Activated T-cell treated with anti-CD3 and anti-CD28 coated beads, Interleukin-2, amount 50 U/mL, for 72 hours (primary cell): ENCODE measurements at regions not wholly inside any gene's neighbourhood (a gene's known extent, or its start where the extent isn't known, plus 50 kb on each side); places are given as distances from the start of the nearest gene placed in this dataset.
A peak's percentile ranks its signal among the peaks of the same experiment; 100 is the strongest.
"Not testable (repeated sequence)": the region's sequence is repeated elsewhere in the genome, so short reads cannot be mapped to it uniquely, and the experiment has no call there.

Experiments
- ATAC-seq, 2 donors: fragments of 150-1000 bp; cut with Tn5 transposase; replicated peaks in 1 of 2; 2 replicates each; pipeline ENCODE4 v1.10.0; 2021; ENCODE audit warnings: moderate library complexity in 2 of 2, mild to moderate bottlenecking in 1 of 2
- DNase-seq, 2 donors: peaks; one replicate each; pipeline ENCODE4 v3.0.0; 2021 to 2022; ENCODE audit warnings: mixed read lengths in 1 of 2
- H3K27ac Mint-ChIP-seq: one replicate; pipeline ENCODE4 v1.8.0; 2022; ENCODE audit warnings: mild to moderate bottlenecking, moderate library complexity, mixed read lengths
- H3K27me3 Mint-ChIP-seq: one replicate; pipeline ENCODE4 v1.8.0; 2022; ENCODE audit warnings: low read depth, mixed read lengths
- H3K36me3 Mint-ChIP-seq, 2 donors: one replicate each; pipeline ENCODE4 v1.8.0; 2022; ENCODE audit warnings: mixed read lengths in 2 of 2, mild to moderate bottlenecking in 1 of 2; ENCODE audit not compliant: insufficient read depth in 2 of 2
- H3K4me1 Mint-ChIP-seq: one replicate; pipeline ENCODE4 v1.8.0; 2022; ENCODE audit warnings: low read depth, mixed read lengths
- H3K4me3 Mint-ChIP-seq, 2 donors: one replicate each; pipeline ENCODE4 v1.8.0; 2022; ENCODE audit warnings: mild to moderate bottlenecking in 2 of 2, mixed read lengths in 2 of 2, moderate library complexity in 2 of 2
- H3K9me3 Mint-ChIP-seq, 2 donors: one replicate each; pipeline ENCODE4 v1.8.0; 2022; ENCODE audit warnings: mixed read lengths in 2 of 2

DNA sequence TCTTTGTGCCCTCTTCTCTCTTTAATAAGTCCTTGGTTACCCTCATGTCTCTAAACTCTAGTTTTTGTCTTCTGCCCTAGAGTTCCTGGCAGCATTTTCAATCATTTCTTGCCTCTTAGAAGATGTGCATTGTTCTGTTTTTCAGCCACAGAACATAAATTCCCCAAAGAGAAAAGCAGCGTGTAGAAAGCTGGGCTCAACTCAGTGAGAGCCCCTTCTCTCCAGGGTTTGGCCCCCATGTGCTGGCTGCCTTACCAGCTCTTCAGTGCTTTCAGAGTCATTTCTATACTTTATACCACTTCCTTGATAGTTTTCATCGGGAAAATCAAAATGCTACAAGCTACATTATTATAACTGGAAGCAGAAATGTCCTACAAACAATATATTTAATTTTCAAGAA lies 369.1 kb upstream of the GRM7 start:
- peaks cover 2 to 3% of the 10 kb centered on the region in 2 donors for H3K9me3 Mint-ChIP-seq
- H3K27me3 Mint-ChIP-seq, result no peaks in the 10 kb centered on the region
- no peak overlapping the region for H3K4me3 Mint-ChIP-seq
- H3K27ac Mint-ChIP-seq, result no peak overlapping the region
- ATAC-seq (no peak), DNase-seq (no peak)
- peaks cover 1 to 5% of the 10 kb centered on the region in 2 donors for H3K36me3 Mint-ChIP-seq
- H3K4me1 Mint-ChIP-seq, result no peaks in the 10 kb centered on the region

DNA sequence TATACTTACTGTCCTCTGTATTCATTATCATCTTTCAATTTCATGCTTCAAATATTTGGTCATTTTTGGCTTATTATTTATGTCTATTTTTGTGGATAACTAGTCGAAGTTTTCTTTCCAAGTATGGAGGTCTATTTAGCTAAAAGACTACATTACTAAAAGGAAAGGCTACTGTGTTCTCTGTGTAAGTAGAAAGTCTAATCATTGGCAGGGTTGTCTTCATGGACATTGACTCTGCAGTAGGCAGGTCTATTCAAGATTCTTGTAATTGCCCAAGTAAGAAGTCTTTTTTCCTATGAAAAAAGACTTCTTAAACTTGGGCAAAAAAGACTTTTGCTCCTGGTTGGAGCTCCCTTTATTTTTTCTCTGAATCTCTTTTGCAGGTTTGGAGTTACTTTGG lies 368.6 kb upstream of the GRM7 start:
- ATAC-seq (no peak), DNase-seq (no peak)
- H3K36me3 Mint-ChIP-seq, result peaks cover 1 to 5% of the 10 kb centered on the region in 2 donors
- no peak overlapping the region for H3K4me3 Mint-ChIP-seq
- no peak overlapping the region for H3K27ac Mint-ChIP-seq
- peaks cover 2 to 3% of the 10 kb centered on the region in 2 donors for H3K9me3 Mint-ChIP-seq
- no peaks in the 10 kb centered on the region for H3K27me3 Mint-ChIP-seq
- no peaks in the 10 kb centered on the region for H3K4me1 Mint-ChIP-seq

DNA sequence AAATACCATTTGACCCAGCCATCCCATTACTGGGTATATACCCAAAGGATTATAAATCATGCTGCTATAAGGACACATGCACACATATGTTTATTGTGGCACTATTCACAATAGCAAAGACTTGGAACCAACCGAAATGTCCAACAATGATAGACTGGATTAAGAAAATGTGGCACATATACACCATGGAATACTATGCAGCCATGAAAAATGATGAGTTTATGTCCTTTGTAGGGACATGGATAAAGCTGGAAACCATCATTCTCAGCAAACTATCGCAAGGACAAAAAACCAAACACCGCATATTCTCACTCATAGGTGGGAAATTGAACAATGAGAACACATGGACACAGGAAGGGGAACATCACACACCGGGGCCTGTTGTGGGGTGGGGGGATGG lies 362.0 kb upstream of the GRM7 start:
- DNase-seq, H3K4me1 Mint-ChIP-seq, ATAC-seq, H3K27me3 Mint-ChIP-seq, H3K4me3 Mint-ChIP-seq, H3K36me3 Mint-ChIP-seq, H3K27ac Mint-ChIP-seq: not testable (repeated sequence)
- peaks cover 9 to 13% of the 10 kb centered on the region in 2 donors for H3K9me3 Mint-ChIP-seq

DNA sequence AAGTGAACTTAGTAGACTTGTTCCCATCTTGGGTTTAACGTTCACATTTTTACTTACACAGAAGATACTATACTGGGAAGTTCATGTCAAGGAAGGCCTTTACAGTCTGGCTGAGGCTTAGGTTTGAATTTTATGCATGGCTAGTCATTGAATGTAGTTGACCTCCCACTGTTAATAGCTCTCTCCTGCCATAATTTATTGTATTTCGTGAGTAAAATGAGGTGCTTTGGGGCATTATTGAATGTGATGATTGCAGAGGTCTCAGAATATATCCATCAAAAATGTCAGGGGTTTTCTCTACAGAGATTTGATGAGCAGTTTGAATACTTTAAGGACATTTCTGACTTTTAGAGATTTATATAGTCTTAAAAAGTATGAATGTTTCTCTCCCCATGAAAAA lies 356.6 kb upstream of the GRM7 start:
- Mint-ChIP-seq H3K27ac (no peak overlapping the region), H3K36me3 (no peaks in the 10 kb centered on the region), H3K4me1 (no peaks in the 10 kb centered on the region), H3K27me3 (no peaks in the 10 kb centered on the region), H3K9me3 (peaks cover 10 to 11% of the 10 kb centered on the region in 2 donors), H3K4me3 (no peak overlapping the region)
- ATAC-seq, result no peak
- DNase-seq, result no peak

DNA sequence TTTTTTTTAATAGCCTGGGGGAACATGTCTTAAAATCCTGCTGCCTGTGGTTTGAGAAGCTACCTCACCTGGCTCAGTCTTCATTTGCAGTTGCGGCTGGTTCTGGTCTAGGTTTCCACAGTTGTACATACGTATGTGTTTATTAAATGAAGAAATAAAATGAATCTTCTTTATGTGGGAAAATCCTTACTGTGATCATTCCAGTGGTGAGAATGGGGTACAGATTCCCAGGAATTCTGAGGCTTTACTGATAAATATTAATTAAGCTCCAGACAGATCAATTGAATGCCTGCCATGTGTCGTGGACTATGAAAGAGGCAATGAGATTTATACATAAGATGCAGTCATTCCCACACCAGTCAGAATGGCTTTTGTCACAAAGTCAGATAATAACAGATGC lies 356.1 kb upstream of the GRM7 start:
- Mint-ChIP-seq H3K4me3 (no peak overlapping the region), H3K36me3 (no peaks in the 10 kb centered on the region), H3K4me1 (no peaks in the 10 kb centered on the region), H3K27me3 (no peaks in the 10 kb centered on the region), H3K27ac (no peak overlapping the region), H3K9me3 (peaks cover 9% of the 10 kb centered on the region in 2 donors)
- DNase-seq, result no peak
- ATAC-seq, result no peak

DNA sequence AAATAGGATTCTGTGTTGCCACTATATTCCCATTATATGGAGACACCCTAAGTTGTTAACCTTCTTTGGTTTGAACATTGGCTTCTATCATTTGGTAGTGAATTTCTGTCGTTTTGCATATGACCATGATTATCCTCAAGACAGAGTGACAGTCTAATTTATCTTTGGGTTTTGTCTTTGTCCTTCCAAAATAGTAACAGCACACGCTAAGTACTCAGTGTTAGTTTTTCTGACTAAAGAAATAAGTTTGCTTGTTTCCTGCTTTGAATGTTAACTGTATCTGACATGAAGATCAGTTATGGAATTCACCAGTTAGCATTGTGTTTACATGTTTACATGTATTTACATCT lies 352.5 kb upstream of the GRM7 start:
- H3K27ac Mint-ChIP-seq, result no peak overlapping the region
- H3K27me3 Mint-ChIP-seq, result no peaks in the 10 kb centered on the region
- DNase-seq (no peak), ATAC-seq (no peak)
- H3K36me3 Mint-ChIP-seq, result no peaks in the 10 kb centered on the region
- H3K9me3 Mint-ChIP-seq, result peaks cover 0 to 2% of the 10 kb centered on the region in 2 donors
- no peak overlapping the region for H3K4me3 Mint-ChIP-seq
- no peaks in the 10 kb centered on the region for H3K4me1 Mint-ChIP-seq

DNA sequence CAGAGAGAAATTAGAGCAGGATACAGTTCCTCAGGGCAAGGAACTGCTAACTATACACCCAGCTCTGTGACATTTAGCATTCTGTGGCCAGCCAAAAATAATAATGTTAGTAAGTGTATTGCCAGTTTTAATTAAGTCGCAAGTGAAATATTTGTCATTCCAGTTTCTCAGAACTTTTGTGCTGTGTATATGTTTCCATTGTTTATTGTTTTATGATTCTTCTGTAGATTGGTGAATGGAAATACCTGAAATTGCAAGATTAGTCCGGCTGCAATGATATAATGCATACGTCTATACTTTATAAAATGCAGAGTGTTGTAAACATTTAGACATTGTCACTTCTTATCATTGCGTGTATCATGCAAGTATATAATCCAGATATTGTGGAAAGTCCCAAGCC lies 351.3 kb upstream of the GRM7 start:
- Mint-ChIP-seq H3K27ac (no peak overlapping the region), H3K4me3 (no peak overlapping the region), H3K27me3 (no peaks in the 10 kb centered on the region), H3K4me1 (no peaks in the 10 kb centered on the region), H3K36me3 (no peaks in the 10 kb centered on the region), H3K9me3 (peaks cover 2 to 5% of the 10 kb centered on the region in 2 donors)
- DNase-seq, result no peak
- ATAC-seq, result no peak

DNA sequence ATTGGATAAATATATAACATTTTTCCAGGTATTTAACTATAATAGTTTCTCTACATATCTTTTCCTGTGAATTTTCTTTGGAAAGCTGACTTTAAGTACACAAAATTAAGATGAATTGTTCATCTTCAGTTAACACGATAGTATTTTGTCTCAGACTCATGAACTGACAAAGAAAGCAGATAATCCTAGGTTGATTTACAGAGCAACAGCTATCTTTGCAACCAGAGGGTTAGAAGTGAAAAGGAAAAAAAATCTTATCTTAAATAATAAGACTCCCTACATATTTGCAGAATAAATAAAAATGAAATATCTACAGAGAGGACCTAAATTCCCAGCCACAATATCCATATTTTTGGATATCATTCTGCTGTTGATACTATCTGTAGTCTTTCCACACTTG lies 350.2 kb upstream of the GRM7 start:
- Mint-ChIP-seq H3K4me1 (no peaks in the 10 kb centered on the region), H3K9me3 (peaks cover 4 to 5% of the 10 kb centered on the region in 2 donors)

DNA sequence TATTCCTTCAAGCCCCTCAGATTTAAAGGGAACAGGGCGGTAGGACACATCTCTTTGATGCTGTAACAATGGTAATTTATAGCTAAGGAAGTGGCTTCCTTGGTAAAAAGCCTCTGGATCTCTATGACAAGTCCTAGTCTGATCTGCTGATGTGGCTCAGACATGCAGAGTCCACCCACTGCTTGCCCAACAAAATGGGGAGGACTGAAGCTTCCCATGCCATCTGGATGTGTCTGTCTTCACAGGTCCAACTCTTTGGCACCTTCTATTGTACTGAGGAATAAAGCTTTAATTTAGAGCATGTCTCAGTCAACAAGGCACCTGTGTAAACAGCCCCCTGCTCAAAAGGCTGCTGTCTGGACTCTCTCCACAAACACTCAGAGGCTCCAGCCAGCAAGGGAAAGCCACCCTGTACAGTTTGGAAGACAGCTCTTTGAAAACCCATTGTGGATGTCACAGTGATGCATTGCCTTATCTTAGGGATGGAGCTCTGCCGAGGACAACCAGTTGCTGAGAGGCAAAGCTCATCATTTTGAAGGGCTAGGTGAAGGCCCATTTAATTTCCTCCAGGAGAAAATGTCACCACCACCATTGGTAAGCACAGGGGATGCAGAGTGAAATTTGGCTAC lies 348.6 kb upstream of the GRM7 start:
- Mint-ChIP-seq H3K36me3 (no peaks in the 10 kb centered on the region), H3K4me1 (no peaks in the 10 kb centered on the region), H3K9me3 (peaks cover 6 to 7% of the 10 kb centered on the region in 2 donors), H3K27ac (no peak overlapping the region), H3K4me3 (no peak overlapping the region), H3K27me3 (no peaks in the 10 kb centered on the region)
- DNase-seq (no peak), ATAC-seq (no peak)

More for the DNA sequence above, 350.2 kb upstream of the GRM7 start:
- no peak overlapping the region for H3K27ac Mint-ChIP-seq
- DNase-seq, result no peak
- H3K27me3 Mint-ChIP-seq, result no peaks in the 10 kb centered on the region
- no peaks in the 10 kb centered on the region for H3K36me3 Mint-ChIP-seq
- no peak for ATAC-seq
- no peak overlapping the region for H3K4me3 Mint-ChIP-seq

DNA sequence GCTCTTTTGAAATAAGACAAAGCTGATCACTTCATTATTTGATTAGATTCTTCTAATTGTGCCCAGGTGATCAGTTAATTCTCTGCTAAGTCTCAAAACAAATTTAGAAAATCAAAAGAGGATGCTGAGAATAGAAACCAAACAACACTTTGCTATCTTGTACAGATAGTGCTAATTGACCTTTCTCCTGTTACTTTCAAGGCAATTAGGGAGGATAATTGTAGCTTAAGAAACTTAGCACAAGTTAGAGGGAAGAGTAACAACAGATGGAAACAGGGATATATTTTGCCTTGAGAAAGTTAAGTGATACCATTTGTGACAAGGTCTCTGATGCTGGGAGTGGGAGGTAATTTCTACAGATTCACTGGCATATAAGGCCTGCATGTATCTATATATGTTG lies 344.8 kb upstream of the GRM7 start:
- H3K27me3 Mint-ChIP-seq, result no peaks in the 10 kb centered on the region
- no peak overlapping the region for H3K4me3 Mint-ChIP-seq
- H3K4me1 Mint-ChIP-seq, result no peaks in the 10 kb centered on the region
- peaks cover 12 to 18% of the 10 kb centered on the region in 2 donors for H3K9me3 Mint-ChIP-seq
- H3K27ac Mint-ChIP-seq, result no peak overlapping the region
- H3K36me3 Mint-ChIP-seq, result no peaks in the 10 kb centered on the region
- DNase-seq (no peak), ATAC-seq (no peak)

DNA sequence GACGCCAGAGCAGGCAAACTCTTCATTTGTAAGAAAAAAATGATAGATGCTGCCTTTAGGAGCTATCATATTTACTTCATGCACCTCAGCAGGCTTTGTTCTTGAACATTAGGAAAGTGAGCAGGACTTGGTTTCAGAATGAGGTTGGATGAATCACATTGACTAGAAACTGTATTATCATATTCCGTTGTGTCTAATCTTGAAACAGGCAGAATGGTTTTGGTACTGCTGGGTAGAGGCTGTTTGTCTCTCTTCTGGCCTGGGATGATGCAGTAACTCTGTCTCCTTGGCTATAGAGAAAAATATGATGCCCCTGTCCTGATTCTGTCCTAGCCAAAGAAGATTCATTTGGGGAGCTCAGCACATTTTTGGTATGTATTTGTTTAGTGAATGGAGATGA lies 344.2 kb upstream of the GRM7 start:
- ATAC-seq (peak in 1 of 2 donors; percentile 33), DNase-seq (no peak)
- H3K4me3 Mint-ChIP-seq, result no peak overlapping the region
- no peaks in the 10 kb centered on the region for H3K4me1 Mint-ChIP-seq
- no peak overlapping the region for H3K27ac Mint-ChIP-seq
- H3K9me3 Mint-ChIP-seq, result peaks cover 12 to 18% of the 10 kb centered on the region in 2 donors
- no peaks in the 10 kb centered on the region for H3K27me3 Mint-ChIP-seq
- H3K36me3 Mint-ChIP-seq, result no peaks in the 10 kb centered on the region

DNA sequence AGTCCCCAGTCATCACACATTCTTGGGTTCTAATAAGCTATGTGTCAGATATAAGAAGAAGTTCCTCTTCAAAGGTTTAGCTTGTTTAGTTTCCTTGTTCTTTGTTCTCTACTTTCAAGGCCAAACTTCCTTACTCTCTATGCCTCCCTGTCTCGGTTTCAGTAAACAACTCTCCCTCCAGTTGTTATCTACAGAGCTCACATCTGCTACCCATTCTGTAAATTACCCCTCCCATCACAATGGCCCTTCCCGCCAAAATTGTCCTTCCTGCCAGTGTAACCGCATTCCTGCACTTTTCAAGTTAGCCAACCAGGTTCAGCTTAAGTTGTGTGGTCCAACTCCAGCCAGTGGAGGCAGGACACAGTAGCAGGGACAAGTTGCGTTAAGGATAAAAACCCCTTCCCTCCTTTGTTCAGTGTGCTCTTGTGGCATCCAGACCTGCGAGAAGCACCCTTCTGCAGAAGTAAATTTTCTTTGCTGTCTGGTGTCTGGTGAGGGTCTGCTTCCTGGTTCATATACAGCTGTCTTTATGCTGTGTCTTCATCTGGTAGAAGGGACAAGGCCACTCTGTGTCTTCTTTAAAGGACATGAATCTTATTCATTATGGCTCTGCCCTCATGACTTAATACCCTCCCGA lies 342.1 kb upstream of the GRM7 start:
- H3K27me3 Mint-ChIP-seq, result no peaks in the 10 kb centered on the region
- H3K27ac Mint-ChIP-seq, result no peak overlapping the region
- H3K9me3 Mint-ChIP-seq, result peaks cover 12 to 20% of the 10 kb centered on the region in 2 donors
- no peaks in the 10 kb centered on the region for H3K36me3 Mint-ChIP-seq
- ATAC-seq (no peak), DNase-seq (no peak)
- no peaks in the 10 kb centered on the region for H3K4me1 Mint-ChIP-seq
- no peak overlapping the region for H3K4me3 Mint-ChIP-seq

DNA sequence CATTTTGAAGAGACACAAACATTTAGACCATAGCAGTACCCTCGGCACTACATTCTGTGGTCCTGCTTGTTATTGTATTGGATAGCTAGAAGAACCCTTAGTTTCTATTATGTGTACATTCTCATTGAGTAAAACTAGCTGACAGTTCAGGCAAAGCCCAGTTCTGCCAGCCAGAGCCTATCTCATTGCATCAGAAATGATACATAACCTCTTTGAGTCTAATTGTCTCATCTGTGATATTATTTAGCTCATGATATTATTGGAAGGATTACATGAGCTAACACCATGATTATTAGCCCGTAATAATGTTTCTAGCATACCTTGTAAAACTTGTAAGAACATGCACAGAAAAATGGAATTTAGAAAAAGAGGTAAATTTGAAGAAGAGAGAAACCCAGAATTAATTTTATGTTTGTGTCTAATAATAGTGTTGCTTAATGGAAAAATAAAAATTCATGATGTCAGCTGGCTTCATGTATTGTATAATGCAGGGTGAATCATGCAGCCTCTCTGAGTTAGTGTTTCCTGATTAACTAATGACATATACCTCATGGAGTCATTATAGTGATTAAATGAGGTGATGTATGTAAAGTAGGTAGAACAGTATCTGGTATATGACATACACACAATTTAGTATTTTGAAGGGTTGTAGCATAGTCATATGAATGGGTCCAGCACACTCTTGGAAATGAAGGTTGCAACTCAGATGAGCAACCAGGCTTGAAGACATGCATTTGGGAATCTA lies 339.4 kb upstream of the GRM7 start:
- no peaks in the 10 kb centered on the region for H3K4me1 Mint-ChIP-seq
- peaks cover 6 to 13% of the 10 kb centered on the region in 2 donors for H3K9me3 Mint-ChIP-seq
- no peak overlapping the region for H3K4me3 Mint-ChIP-seq
- H3K27ac Mint-ChIP-seq, result no peak overlapping the region
- no peak for DNase-seq
- no peaks in the 10 kb centered on the region for H3K27me3 Mint-ChIP-seq
- no peak for ATAC-seq
- H3K36me3 Mint-ChIP-seq, result no peaks in the 10 kb centered on the region
